Tibial nerve (tissue), 3 donors: ENCODE measurements at regions not wholly inside any gene's neighbourhood (a gene's known extent, or its start where the extent isn't known, plus 50 kb on each side); places are given as distances from the start of the nearest gene placed in this dataset.

Experiments
- POLR2A ChIP-seq, 2 donors: fragments of 450-650 bp; IDR thresholded peaks; one replicate each; pipeline ENCODE4 v1.6.1; 2017; ENCODE audit warnings: antibody characterized with exemption in 2 of 2, mild to moderate bottlenecking in 2 of 2, moderate library complexity in 2 of 2
- TF ChIP-seq, protein P1 (sequence below), 5 experiments: fragments of 200-600 bp in 3 of 5; fragments of 450-650 bp in 2 of 5; sonication (generic) in 3 of 5; IDR thresholded peaks; one replicate each; pipeline ENCODE4 v1.5.1; 2016 to 2019; ENCODE audit warnings: antibody characterized with exemption in 5 of 5, mild to moderate bottlenecking in 3 of 5, moderate library complexity in 2 of 5

DNA sequence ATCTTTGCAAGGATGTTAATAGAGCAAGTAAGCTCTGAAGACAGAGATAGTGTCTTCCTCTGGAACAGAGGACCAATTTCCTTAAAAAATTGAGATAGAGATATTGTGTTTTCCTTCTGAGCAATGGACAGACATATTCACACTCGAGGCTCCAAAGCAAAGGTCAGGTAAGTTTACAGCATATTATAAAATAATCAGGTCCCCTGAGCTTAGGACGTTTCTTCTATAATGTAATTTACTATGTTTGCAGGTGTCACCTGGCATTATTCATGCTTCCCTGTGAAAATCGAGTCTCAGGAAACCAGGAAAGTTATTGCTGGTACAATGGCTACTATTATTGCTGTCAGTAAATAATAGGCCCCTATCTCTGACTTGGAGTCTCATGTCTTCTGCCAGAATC lies 1135.8 kb upstream of the ACVR2A start:
- no peak for TF ChIP-seq POLR2A (IDR thresholded peaks at IDR 0.05)
- TF ChIP-seq, protein P1, sequence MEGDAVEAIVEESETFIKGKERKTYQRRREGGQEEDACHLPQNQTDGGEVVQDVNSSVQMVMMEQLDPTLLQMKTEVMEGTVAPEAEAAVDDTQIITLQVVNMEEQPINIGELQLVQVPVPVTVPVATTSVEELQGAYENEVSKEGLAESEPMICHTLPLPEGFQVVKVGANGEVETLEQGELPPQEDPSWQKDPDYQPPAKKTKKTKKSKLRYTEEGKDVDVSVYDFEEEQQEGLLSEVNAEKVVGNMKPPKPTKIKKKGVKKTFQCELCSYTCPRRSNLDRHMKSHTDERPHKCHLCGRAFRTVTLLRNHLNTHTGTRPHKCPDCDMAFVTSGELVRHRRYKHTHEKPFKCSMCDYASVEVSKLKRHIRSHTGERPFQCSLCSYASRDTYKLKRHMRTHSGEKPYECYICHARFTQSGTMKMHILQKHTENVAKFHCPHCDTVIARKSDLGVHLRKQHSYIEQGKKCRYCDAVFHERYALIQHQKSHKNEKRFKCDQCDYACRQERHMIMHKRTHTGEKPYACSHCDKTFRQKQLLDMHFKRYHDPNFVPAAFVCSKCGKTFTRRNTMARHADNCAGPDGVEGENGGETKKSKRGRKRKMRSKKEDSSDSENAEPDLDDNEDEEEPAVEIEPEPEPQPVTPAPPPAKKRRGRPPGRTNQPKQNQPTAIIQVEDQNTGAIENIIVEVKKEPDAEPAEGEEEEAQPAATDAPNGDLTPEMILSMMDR (IDR thresholded peaks at IDR 0.05): no peak
